Transverse colon (tissue), 3 donors: ENCODE measurements at regions not wholly inside any gene's neighbourhood (a gene's known extent, or its start where the extent isn't known, plus 50 kb on each side); places are given as distances from the start of the nearest gene placed in this dataset.

Source experiments
- CTCF ChIP-seq, 5 experiments: fragments of 200-600 bp in 3 of 5; fragments of 450-650 bp in 2 of 5; sonication (generic) in 3 of 5; IDR thresholded peaks; 1 replicate in 2 of 5; 2 replicates in 3 of 5; pipeline ENCODE4 v1.5.1; 2016 to 2017; ENCODE audit warnings: antibody characterized with exemption in 5 of 5, inconsistent platforms in 3 of 5, mild to moderate bottlenecking in 2 of 5, moderate library complexity in 1 of 5
- POLR2A ChIP-seq: fragments of 450-650 bp; IDR thresholded peaks from one replicate; pipeline ENCODE4 v1.6.1; 2016; ENCODE audit warnings: antibody characterized with exemption, mild to moderate bottlenecking, moderate library complexity

DNA sequence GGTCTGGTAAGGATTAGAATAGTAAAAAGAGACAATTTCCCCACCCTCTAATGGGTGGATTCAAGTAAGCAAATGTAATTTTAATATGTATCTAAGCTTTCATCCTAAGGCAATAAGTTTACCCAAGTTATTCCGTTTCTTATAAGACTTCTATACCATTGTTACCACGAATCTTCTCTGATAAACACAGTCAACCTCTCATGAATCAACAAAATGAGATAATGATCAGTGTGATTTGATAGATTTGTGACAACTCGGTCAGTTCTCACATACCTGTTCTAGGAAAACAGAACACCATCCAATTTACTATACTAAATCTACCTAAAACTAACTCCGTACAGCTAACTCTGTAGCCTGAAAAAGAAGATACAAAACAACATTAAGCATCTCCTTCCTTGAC, 342.1 kb downstream of the TBL1XR1 start:
- TF ChIP-seq CTCF (IDR thresholded peaks at IDR 0.05) = no peak
- no peak for TF ChIP-seq POLR2A
